Activated gamma-delta T cell treated with Interleukin-2 at 50 U/mL for 16 hours (primary cell): ENCODE measurements at regions not wholly inside any gene's neighbourhood (a gene's known extent, or its start where the extent isn't known, plus 50 kb on each side); places are given as distances from the start of the nearest gene placed in this dataset.
"Not testable (repeated sequence)": the region's sequence is repeated elsewhere in the genome, so short reads cannot be mapped to it uniquely, and the experiment has no call there.

Experiments
- DNase-seq: peaks from one replicate; pipeline ENCODE4 v3.0.0-alpha.2; 2020

- DNase-seq = no peak
These were observed 264.8 kb upstream of the IGFBP7 start for GRCh38 chr4:57374866-57375595.

GRCh38 chr4:57373991-57374390, 263.8 kb upstream of the IGFBP7 start:
- no peak for DNase-seq

- no peak for DNase-seq
These were observed 261.5 kb upstream of the IGFBP7 start for GRCh38 chr4:57371671-57372070.

GRCh38 chr4:57370691-57371090, 260.5 kb upstream of the IGFBP7 start:
- DNase-seq = no peak

- DNase-seq = no peak
These were observed 259.3 kb upstream of the IGFBP7 start for GRCh38 chr4:57369446-57369845.

- DNase-seq = no peak
These were observed 254.1 kb upstream of the IGFBP7 start for GRCh38 chr4:57364255-57364654.

GRCh38 chr4:57363346-57363745, 253.2 kb upstream of the IGFBP7 start:
- no peak for DNase-seq

GRCh38 chr4:57360681-57361080, 250.5 kb upstream of the IGFBP7 start:
- no peak for DNase-seq

- DNase-seq = no peak
These were observed 245.0 kb upstream of the IGFBP7 start for GRCh38 chr4:57355101-57355665.

GRCh38 chr4:57351731-57352130, 241.5 kb upstream of the IGFBP7 start:
- no peak for DNase-seq

GRCh38 chr4:57344296-57344695, 234.1 kb upstream of the IGFBP7 start:
- no peak for DNase-seq

- DNase-seq = no peak
These were observed 232.2 kb upstream of the IGFBP7 start for GRCh38 chr4:57342411-57342810.

- DNase-seq = not testable (repeated sequence)
These were observed 228.7 kb upstream of the IGFBP7 start for GRCh38 chr4:57338861-57339260.

GRCh38 chr4:57333684-57334083, 223.5 kb upstream of the IGFBP7 start:
- DNase-seq = no peak

- DNase-seq = no peak
These were observed 221.8 kb upstream of the IGFBP7 start for GRCh38 chr4:57331959-57332358.

GRCh38 chr4:57329279-57329678, 219.1 kb upstream of the IGFBP7 start:
- DNase-seq = no peak

- DNase-seq = no peak
These were observed 214.6 kb upstream of the IGFBP7 start for GRCh38 chr4:57324673-57325307.

- DNase-seq = no peak
These were observed 210.7 kb upstream of the IGFBP7 start for GRCh38 chr4:57320849-57321248.

- no peak for DNase-seq
These were observed 210.0 kb upstream of the IGFBP7 start for GRCh38 chr4:57320217-57320616.

GRCh38 chr4:57318703-57319102, 208.5 kb upstream of the IGFBP7 start:
- DNase-seq = no peak

- no peak for DNase-seq
These were observed 204.5 kb upstream of the IGFBP7 start for GRCh38 chr4:57314636-57315035.

GRCh38 chr4:57312296-57312695, 202.1 kb upstream of the IGFBP7 start:
- DNase-seq = no peak

- DNase-seq = no peak
These were observed 199.5 kb upstream of the IGFBP7 start for GRCh38 chr4:57309658-57310057.

GRCh38 chr4:57308301-57308700, 198.1 kb upstream of the IGFBP7 start:
- no peak for DNase-seq
